H1 (cell line): ENCODE measurements at regions not wholly inside any gene's neighbourhood (a gene's known extent, or its start where the extent isn't known, plus 50 kb on each side); places are given as distances from the start of the nearest gene placed in this dataset.
A peak's percentile ranks its signal among the peaks of the same experiment; 100 is the strongest.

ENCODE experiments used
- CTCF ChIA-PET: fragments of 300-600 bp; sonication (Branson Sonifier 250); formaldehyde crosslinking; loops from one replicate; lab custom pipeline; 2021; ENCODE audit not compliant: partially characterized antibody; lab: Charles Lee
- POLR2A ChIA-PET: fragments of 300-600 bp; sonication (Branson Sonifier 250); formaldehyde crosslinking; loops from one replicate; lab custom pipeline; 2021; ENCODE audit warnings: inconsistent platforms; ENCODE audit not compliant: partially characterized antibody; lab: Charles Lee
- DNase-seq, 2 experiments: peaks; one replicate each; pipeline versions ENCODE4 v3.0.0 to v3.0.0-alpha.2; 2010 to 2022; ENCODE audit warnings: low spot score in 2 of 2, low read depth in 1 of 2, mixed read lengths in 1 of 2
- FAIRE-seq: peaks from 2 replicates; lab custom pipeline; 2011; peaks lifted over from hg19 to GRCh38; lab: Jason Lieb, UNC
- H2AFZ ChIP-seq: 2 replicates; pipeline ENCODE4 v1.8.1; 2012; ENCODE audit warnings: low read length, inconsistent platforms
- H2AK5ac ChIP-seq: 2 replicates; pipeline ENCODE4 v1.6.1; 2013; ENCODE audit warnings: low read depth, low read length
- H2BK120ac ChIP-seq: replicated peaks from 2 replicates; pipeline ENCODE3; 2013; ENCODE audit warnings: low read depth, low read length, inconsistent platforms
- H2BK12ac ChIP-seq: 2 replicates; pipeline ENCODE4 v1.6.1; 2013; ENCODE audit warnings: low read depth, low read length
- H2BK15ac ChIP-seq: 2 replicates; pipeline ENCODE4 v1.6.1; 2013; ENCODE audit warnings: low read length
- H2BK20ac ChIP-seq: 2 replicates; pipeline ENCODE4 v1.6.1; 2013; ENCODE audit warnings: low read length
- H2BK5ac ChIP-seq: 2 replicates; pipeline ENCODE4 v1.6.1; 2013; ENCODE audit warnings: low read depth, low read length
- H3K14ac ChIP-seq: 2 replicates; pipeline ENCODE4 v1.6.1; 2013; ENCODE audit warnings: inconsistent platforms; ENCODE audit not compliant: insufficient read length
- H3K18ac ChIP-seq: 2 replicates; pipeline ENCODE4 v1.6.1; 2013; ENCODE audit warnings: low read length; ENCODE audit errors: extremely low read depth
- H3K23ac ChIP-seq: 2 replicates; pipeline ENCODE4 v1.6.1; 2013; ENCODE audit warnings: inconsistent platforms; ENCODE audit not compliant: insufficient read length
- H3K23me2 ChIP-seq: 2 replicates; pipeline ENCODE4 v1.6.1; 2013; ENCODE audit warnings: low read depth, low read length
- H3K27ac ChIP-seq: 2 replicates; pipeline ENCODE4 v1.6.1; 2011; ENCODE audit warnings: low read depth, low read length, inconsistent platforms
- H3K27me3 ChIP-seq, 4 experiments: replicated peaks in 1 of 4; 1 replicate in 1 of 4; 2 replicates in 3 of 4; pipeline versions ENCODE4 v1.6.1 to v1.8.1; 2011 to 2013; ENCODE audit warnings: low read length in 3 of 4, mild to moderate bottlenecking in 3 of 4, inconsistent platforms in 2 of 4, mixed read lengths in 2 of 4, moderate library complexity in 1 of 4; ENCODE audit not compliant: control insufficient read depth in 3 of 4, insufficient read depth in 3 of 4; ENCODE audit errors: extremely low read depth in 1 of 4
- H3K36me3 ChIP-seq, 4 experiments: 2 replicates each; pipeline versions ENCODE4 v1.6.1 to v1.8.1; 2011 to 2013; ENCODE audit warnings: mild to moderate bottlenecking in 4 of 4, low read length in 3 of 4, moderate library complexity in 2 of 4, control low read depth in 1 of 4, inconsistent platforms in 1 of 4; ENCODE audit not compliant: insufficient read depth in 4 of 4, control insufficient read depth in 2 of 4
- H3K4ac ChIP-seq: replicated peaks from 2 replicates; pipeline ENCODE3; 2013; ENCODE audit warnings: low read length, low read depth, mixed read lengths, inconsistent platforms; ENCODE audit not compliant: insufficient read length
- H3K4me1 ChIP-seq, 4 experiments: replicated peaks in 1 of 4; 1 replicate in 1 of 4; 2 replicates in 3 of 4; pipeline versions ENCODE4 v1.6.1 to v1.8.1; 2011 to 2013; ENCODE audit warnings: low read length in 3 of 4, inconsistent platforms in 2 of 4, mixed read lengths in 1 of 4; ENCODE audit not compliant: insufficient read depth in 4 of 4, control insufficient read depth in 3 of 4
- H3K4me2 ChIP-seq, 2 experiments: 2 replicates each; pipeline versions ENCODE4 v1.6.1 to v1.8.1; 2011 to 2013; ENCODE audit warnings: low read depth in 2 of 2, low read length in 2 of 2, control low read depth in 1 of 2, inconsistent platforms in 1 of 2, mild to moderate bottlenecking in 1 of 2; ENCODE audit not compliant: insufficient read depth in 1 of 2
- H3K4me3 ChIP-seq, 4 experiments: fragments of 200-600, 300-600 bp in 1 of 4; sonication (generic), shearing (Covaris generic), sonication (Bioruptor Twin) in 1 of 4; 2 replicates each; pipeline versions ENCODE4 v1.5.1 to v1.8.1; 2011 to 2016; ENCODE audit warnings: low read length in 4 of 4, low read depth in 3 of 4, control low read depth in 2 of 4, inconsistent platforms in 2 of 4, mild to moderate bottlenecking in 2 of 4, mixed read lengths in 1 of 4, moderate library complexity in 1 of 4; ENCODE audit not compliant: insufficient read depth in 2 of 4; ENCODE audit errors: extremely low read depth in 1 of 4
- H3K56ac ChIP-seq: replicated peaks from 2 replicates; pipeline ENCODE3; 2013; ENCODE audit warnings: low read depth, mild to moderate bottlenecking, mixed read lengths, low read length, inconsistent platforms; ENCODE audit not compliant: insufficient read length
- H3K79me1 ChIP-seq: 2 replicates; pipeline ENCODE4 v1.6.1; 2013; ENCODE audit warnings: low read depth, low read length, control low read depth
- H3K79me2 ChIP-seq, 2 experiments: 2 replicates each; pipeline versions ENCODE4 v1.6.1 to v1.8.1; 2012 to 2013; ENCODE audit warnings: low read length in 2 of 2, mild to moderate bottlenecking in 2 of 2, inconsistent platforms in 1 of 2; ENCODE audit not compliant: insufficient read depth in 2 of 2, control insufficient read depth in 1 of 2
- H3K9ac ChIP-seq, 4 experiments: replicated peaks in 1 of 4; 1 replicate in 1 of 4; 2 replicates in 3 of 4; pipeline versions ENCODE4 v1.6.1 to v1.8.1; 2011 to 2013; ENCODE audit warnings: low read depth in 3 of 4, low read length in 3 of 4, control low read depth in 2 of 4, mild to moderate bottlenecking in 2 of 4, moderate library complexity in 2 of 4, inconsistent platforms in 1 of 4; ENCODE audit errors: extremely low read depth in 1 of 4
- H3K9me3 ChIP-seq, 2 experiments: 2 replicates each; pipeline versions ENCODE4 v1.6.1 to v1.8.1; 2012 to 2013; ENCODE audit warnings: mild to moderate bottlenecking in 2 of 2, moderate library complexity in 2 of 2, control low read depth in 1 of 2, inconsistent platforms in 1 of 2, low read depth in 1 of 2, low read length in 1 of 2, mixed read lengths in 1 of 2; ENCODE audit not compliant: insufficient read depth in 2 of 2
- H4K20me1 ChIP-seq, 2 experiments: replicated peaks in 1 of 2; 2 replicates each; pipeline versions ENCODE3 to v1.8.1; 2011 to 2013; ENCODE audit warnings: inconsistent platforms in 2 of 2, low read length in 2 of 2, mild to moderate bottlenecking in 1 of 2; ENCODE audit not compliant: insufficient read depth in 2 of 2, control insufficient read depth in 1 of 2
- H4K5ac ChIP-seq: 2 replicates; pipeline ENCODE4 v1.6.1; 2013; ENCODE audit warnings: low read length, low read depth, mixed read lengths, inconsistent platforms; ENCODE audit not compliant: insufficient read length
- H4K8ac ChIP-seq: 2 replicates; pipeline ENCODE4 v1.8.0; 2013; ENCODE audit warnings: mild to moderate bottlenecking, moderate library complexity, low read length, inconsistent platforms; ENCODE audit not compliant: insufficient read depth; ENCODE audit errors: extremely low read depth
- H4K91ac ChIP-seq: replicated peaks from 2 replicates; pipeline ENCODE3; 2013; ENCODE audit warnings: low read length, mixed read lengths, inconsistent platforms; ENCODE audit not compliant: insufficient read length
- CREB1 ChIP-seq: IDR thresholded peaks from 2 replicates; pipeline ENCODE4 v1.6.1; 2012; ENCODE audit warnings: inconsistent platforms
- CTCF ChIP-seq, 3 experiments: IDR thresholded peaks; 1 replicate in 2 of 3; 2 replicates in 1 of 3; pipeline versions ENCODE4 v1.5.1 to v1.6.1; 2011; ENCODE audit warnings: low read length in 3 of 3, mild to moderate bottlenecking in 3 of 3, inconsistent platforms in 2 of 3, low read depth in 1 of 3, moderate library complexity in 1 of 3; ENCODE audit not compliant: insufficient read depth in 1 of 3; ENCODE audit errors: control extremely low read depth in 1 of 3
- HDAC6 ChIP-seq: IDR thresholded peaks from one replicate; pipeline ENCODE4 v1.7.1; 2012; ENCODE audit warnings: low read depth, mild to moderate bottlenecking, inconsistent platforms, low read length, moderate library complexity
- RAD21 ChIP-seq, 2 experiments: IDR thresholded peaks in 1 of 2; conservative IDR thresholded peaks in 1 of 2; 2 replicates each; pipeline ENCODE4 v1.6.1; 2011; ENCODE audit warnings: low read depth in 2 of 2, low read length in 2 of 2, improper control_type of control experiment in 1 of 2, inconsistent platforms in 1 of 2, mild to moderate bottlenecking in 1 of 2, moderate library complexity in 1 of 2
- RFX5 ChIP-seq: IDR thresholded peaks from 2 replicates; pipeline ENCODE4 v1.6.1; 2011; ENCODE audit warnings: low read depth, low read length, improper control_type of control experiment, borderline replicate concordance
- RNF2 ChIP-seq: fragments of 200-900, 300-1000 bp; sonication (generic); IDR thresholded peaks from 2 replicates; pipeline ENCODE4 v1.7.1; 2016; ENCODE audit warnings: borderline replicate concordance, low read depth, mild to moderate bottlenecking, antibody characterized with exemption, low read length; ENCODE audit not compliant: poor library complexity, severe bottlenecking; ENCODE audit errors: missing control alignments
- SIX5 ChIP-seq: IDR thresholded peaks from 2 replicates; pipeline ENCODE4 v1.6.1; 2011; ENCODE audit warnings: mild to moderate bottlenecking, low read depth, low read length
- TAF7 ChIP-seq: optimal IDR thresholded peaks from 2 replicates; pipeline ENCODE3; 2011; ENCODE audit warnings: low read depth, mild to moderate bottlenecking, inconsistent platforms, low read length, moderate library complexity, borderline replicate concordance
- TEAD4 ChIP-seq: IDR thresholded peaks from 2 replicates; pipeline ENCODE4 v1.6.1; 2012; ENCODE audit warnings: low read depth, low read length, inconsistent platforms, mixed read lengths
- WGBS, 2 experiments: shearing (Covaris generic) in 1 of 2; methylation state at CpG; one replicate each; pipeline versions ENCODE4 v1.1.6 to v1.1.7; 2013 to 2015; ENCODE audit warnings: low lambda C conversion rate in 2 of 2, mixed read lengths in 2 of 2, inconsistent platforms in 1 of 2, low coverage in 1 of 2, missing lambda C conversion rate in 1 of 2; ENCODE audit not compliant: insufficient replicate concordance in 2 of 2, insufficient coverage in 1 of 2, insufficient read length in 1 of 2; ENCODE audit errors: extremely low coverage in 1 of 2, missing lambda C conversion rate in 1 of 2; 5-methylcytosine and 5-hydroxymethylcytosine counted together

- Histone ChIP-seq H4K5ac (no peak overlapping the region), H2AFZ (peak overlapping the region; percentile 31; the same call in 1 of the 2 replicates), H2BK15ac (peak overlapping the region; percentile 62; the same call in 1 of the 2 replicates), H3K23me2 (peaks cover 9% of the 10 kb centered on the region), H3K23ac (no peak overlapping the region), H2BK5ac (0 out of 2 replicates have a peak overlapping the region, but pooled peaks have one; percentile 47), H3K9me3 (no peaks in the 10 kb centered on the region), H2BK120ac (no peak overlapping the region), H4K91ac (peak overlapping the region; percentile 90), H3K4me1 (peaks cover 7 to 33% (median 28%) of the 10 kb centered on the region in 4 experiments), H3K79me1 (no peaks in the 10 kb centered on the region), H3K4me2 (peak overlapping the region; percentile 73 to 77), H3K9ac (0 out of 7 replicates have a peak overlapping the region, but pooled peaks of 1 of the 4 experiments have one; percentile 1), H3K4ac (no peak overlapping the region), H3K18ac (peak overlapping the region; percentile 71; the same call in 1 of the 2 replicates), H2BK12ac (0 out of 2 replicates have a peak overlapping the region, but pooled peaks have one; percentile 32), H3K36me3 (no peaks in the 10 kb centered on the region), H3K27ac (no peak overlapping the region), H3K79me2 (no peaks in the 10 kb centered on the region), H3K4me3 (peak overlapping the region in 3 of 4 experiments; percentile 3 to 61 (median 3); a peak in 2 of 8 replicates), H3K14ac (no peak overlapping the region), H4K8ac (no peak overlapping the region), H4K20me1 (no peaks in the 10 kb centered on the region), H2BK20ac (peak overlapping the region; percentile 38; the same call in 1 of the 2 replicates), H2AK5ac (no peak overlapping the region), H3K27me3 (peaks cover 0 to 23% (median 8%) of the 10 kb centered on the region in 4 experiments; a peak in 6 of 7 replicates), H3K56ac (no peak overlapping the region)
- no peak for FAIRE-seq
- TF ChIP-seq TEAD4: no peak
- TF ChIP-seq CREB1: no peak
- TF ChIP-seq RNF2: no peak
- TF ChIP-seq TAF7: no peak
- TF ChIP-seq RFX5: no peak
- TF ChIP-seq CTCF (IDR thresholded peaks at IDR 0.05; ENCODE audit: control extremely low read depth in 1 of 3, insufficient read depth in 1 of 3, low read depth in 1 of 3, low read length in 3 of 3): peak in 2 of 3 experiments; percentile 49 to 70; a peak in 3 of 4 replicates
- no peak for TF ChIP-seq SIX5
- no peak for TF ChIP-seq HDAC6
- TF ChIP-seq RAD21 (IDR thresholded peaks at IDR 0.05 in 1 of 2, conservative IDR thresholded peaks at IDR 0.05 in 1 of 2; ENCODE audit: low read depth in 2 of 2, low read length in 2 of 2): peak; percentile 46 to 57
- 55% methylated on average over 8 of the region's 8 CpGs; no CpG with 5 or more reads in 1 of the 2 experiments for WGBS, 2 experiments
- ChIA-PET POLR2A (interaction anchor here (0.8 to 1.4 kb wide), 7 partner anchors 9 to 76 kb away, joined by 3 to 7 read pairs (median 3); no protein-coding TSS in a partner anchor), CTCF (interaction anchor here (0.6 to 7.1 kb wide), 48 partner anchors 9 to 226 kb away, joined by 3 to 54 read pairs (median 4); no protein-coding TSS in a partner anchor)
- no peak for DNase-seq
Measured at GRCh38 chr5:176744584-176744965, 65.8 kb upstream of the UNC5A start.
